Stimulated activated CD8-positive, alpha-beta memory T cell treated with anti-CD3 and anti-CD28 coated beads, Interleukin-7, amount 100 ng/mL, for 4 hours (primary cell): ENCODE measurements at regions not wholly inside any gene's neighbourhood (a gene's known extent, or its start where the extent isn't known, plus 50 kb on each side); places are given as distances from the start of the nearest gene placed in this dataset.
"Not testable (repeated sequence)": the region's sequence is repeated elsewhere in the genome, so short reads cannot be mapped to it uniquely, and the experiment has no call there.

ENCODE experiments used
- DNase-seq, 2 donors: peaks; one replicate each; pipeline ENCODE4 v3.0.0-alpha.2; 2020; ENCODE audit warnings: low read depth in 2 of 2

DNA sequence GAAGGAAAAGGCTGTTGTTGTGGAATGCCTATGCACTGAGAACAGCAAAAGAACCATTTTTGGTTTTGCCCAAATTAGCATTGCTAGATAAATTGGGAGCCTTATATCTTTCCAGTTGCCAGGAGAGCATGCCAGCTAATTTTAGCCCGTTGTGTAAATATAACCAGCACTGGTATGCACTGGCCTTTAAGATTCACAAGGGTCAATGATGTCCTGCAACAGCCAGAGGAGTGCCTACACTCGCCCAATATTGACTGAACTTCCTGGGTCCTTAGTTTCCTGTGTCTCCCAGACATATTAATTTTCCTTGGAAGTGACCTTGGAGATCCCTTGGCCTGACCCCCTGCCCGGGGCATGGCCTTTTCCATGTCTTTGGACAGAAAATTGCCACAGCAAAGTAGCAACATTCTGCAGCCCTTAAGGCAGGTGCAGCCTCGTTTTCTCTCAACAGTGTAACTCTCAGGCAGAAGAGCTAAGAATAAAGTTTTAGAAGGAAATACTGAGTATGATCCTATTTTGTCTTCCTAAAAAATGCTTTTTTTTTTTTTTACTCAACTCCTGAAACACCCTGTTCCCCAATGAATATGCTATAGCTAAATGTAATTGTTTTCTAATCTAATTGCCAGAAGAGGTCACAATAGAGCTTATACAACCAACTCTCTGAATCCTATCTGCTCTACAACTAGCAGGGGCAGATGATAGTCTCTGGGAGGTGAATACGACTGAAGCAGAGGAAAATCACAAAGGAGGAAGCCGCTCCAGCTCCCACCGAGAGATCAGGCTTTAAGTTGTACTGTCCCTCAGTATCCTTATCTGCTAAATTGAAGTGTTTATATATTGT lies 131.9 kb upstream of the PCGF5 start:
- no peak for DNase-seq

DNA sequence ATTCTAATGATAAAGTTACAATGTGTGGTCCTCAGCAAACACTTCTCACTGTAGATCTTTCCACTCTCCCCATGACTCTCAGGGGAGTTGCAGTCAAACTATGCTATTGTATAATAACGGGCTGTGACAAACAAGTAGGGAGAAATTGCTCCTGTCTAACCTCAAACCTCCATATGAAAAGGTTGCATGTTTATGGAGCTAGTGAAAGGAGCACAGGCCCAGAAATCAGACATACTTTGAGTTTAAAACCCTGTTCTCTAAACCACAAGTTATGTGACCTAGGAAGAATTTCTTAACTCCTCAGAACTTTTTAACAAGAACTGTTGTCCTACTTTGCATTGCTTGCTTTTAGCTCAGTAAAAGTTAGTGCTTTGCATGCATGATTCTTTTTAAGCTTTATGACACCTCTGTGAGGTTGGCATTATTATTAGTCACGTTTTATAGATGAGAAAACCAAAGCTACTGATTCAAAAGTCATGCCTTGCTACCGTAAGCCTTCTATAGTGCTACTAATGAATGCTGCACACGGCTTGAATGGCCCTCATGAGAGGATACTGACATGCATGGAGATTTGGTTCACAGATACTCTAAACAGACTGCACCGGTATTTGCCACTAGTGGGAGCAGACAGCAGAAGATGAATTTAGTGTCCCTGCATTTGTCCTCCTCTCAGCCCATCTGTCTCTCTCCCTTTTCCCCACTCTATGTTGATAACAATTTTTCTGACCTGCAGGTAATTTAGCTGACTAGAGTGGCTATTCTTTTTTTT lies 129.5 kb upstream of the PCGF5 start:
- no peak for DNase-seq

DNA sequence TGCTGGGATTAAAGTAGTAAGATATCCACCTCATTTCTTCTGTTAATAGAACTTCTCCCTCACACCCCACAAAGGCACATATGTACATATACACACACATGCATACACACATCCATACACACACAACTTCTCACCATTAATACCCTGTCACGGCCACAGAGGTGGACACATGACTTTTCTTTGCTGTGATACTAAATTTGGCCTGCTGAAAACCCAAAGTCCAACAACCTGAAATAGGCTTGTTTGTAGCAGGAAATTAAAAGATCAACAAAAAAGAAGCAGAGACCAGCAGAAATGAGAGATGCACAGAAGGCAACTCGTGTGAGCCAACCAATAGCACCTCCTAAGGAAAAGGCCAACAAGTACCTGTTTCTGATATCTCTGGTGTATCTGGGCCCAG lies 128.7 kb upstream of the PCGF5 start:
- DNase-seq: no peak

DNA sequence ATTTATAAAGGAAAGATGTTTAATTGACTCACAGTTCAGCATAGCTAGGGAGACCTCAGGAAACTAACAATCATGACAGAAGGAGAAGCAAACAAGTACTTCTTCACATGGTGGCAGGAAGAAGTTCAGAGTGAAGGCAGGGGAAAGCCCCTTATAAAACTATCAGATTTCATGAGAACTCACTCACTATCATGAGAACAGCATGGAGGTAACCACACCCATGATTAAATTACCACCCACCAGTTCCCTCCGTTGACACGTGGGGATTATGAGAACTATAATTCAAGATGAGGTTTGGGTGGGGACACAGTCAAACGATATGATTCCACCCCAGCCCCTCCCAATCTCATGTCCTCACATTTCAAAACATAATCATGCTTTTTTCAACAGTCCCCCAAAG lies 124.2 kb upstream of the PCGF5 start:
- DNase-seq: no peak

DNA sequence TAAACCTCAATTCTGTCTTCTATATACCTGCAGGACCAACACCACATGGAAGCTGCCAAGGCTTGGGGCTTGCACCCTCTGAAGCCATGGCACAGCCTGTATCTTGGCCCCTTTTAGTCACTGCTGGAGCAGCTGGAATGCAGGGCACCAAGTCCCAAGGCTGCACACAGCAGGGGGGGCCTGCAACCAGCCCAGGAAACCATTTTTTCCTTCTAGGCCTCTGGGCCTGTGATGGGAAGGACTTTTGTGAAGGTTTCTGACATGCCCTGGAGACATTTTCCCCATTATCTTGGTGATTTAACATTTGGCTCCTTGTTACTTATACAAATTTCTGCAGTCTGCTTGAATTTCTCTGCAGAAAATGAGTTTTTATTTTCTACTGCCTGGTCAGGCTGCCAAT lies 123.2 kb upstream of the PCGF5 start:
- DNase-seq: no peak

DNA sequence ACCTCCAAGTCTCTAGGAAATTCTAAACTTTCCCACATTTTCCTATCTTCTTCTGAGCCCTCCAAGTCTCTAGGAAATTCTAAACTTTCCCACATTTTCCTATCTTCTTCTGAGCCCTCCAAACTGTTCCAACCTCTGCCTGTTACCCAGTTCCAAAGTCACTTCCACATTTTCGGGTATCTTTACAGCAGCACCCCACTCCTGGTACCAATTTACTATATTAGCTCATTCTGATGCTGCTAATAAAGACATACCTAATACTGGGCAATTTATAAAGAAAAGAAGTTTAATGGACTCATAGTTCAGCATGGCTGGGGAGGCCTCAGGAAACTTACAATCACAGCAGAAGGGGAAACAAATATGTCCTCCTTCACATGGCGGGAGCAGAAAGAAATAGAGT lies 122.4 kb upstream of the PCGF5 start:
- not testable (repeated sequence) for DNase-seq

DNA sequence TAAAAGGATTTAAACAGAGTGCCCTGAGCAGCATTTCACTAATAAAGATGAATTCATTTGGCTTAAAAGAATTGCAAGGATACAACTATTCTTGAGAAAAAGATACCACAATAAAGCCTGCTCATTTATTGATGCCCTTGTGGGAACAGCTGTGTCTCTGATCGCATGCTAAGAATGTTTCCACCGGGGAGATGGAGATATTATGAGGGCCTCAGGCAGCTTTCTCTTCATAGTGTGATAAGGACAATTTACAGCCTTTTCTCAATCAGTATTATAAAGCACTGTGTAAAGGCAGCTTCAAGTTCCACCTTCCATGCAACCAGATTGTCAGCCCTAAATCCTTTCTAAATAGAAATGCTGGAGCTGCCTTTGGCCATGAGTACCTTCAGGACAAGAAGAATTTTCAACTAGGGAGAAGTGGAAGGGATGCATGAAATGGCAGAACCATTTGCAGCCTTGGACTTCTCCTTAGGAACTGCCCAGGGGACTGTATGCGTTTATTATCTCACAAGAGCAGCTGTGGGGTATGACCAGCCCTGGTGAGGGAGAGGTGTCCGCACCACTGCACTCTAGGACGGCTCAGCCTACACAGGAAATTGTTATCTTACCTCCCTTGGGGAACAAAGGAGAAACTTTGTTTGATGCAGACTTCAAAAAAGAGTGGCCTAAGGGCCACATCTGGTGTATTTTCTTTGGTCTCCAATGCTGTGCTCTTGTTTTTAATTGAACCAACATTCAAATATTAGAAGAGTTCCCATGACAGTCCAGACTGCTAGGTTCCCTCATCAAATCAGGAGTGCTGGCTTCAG lies 116.9 kb upstream of the PCGF5 start:
- no peak for DNase-seq

DNA sequence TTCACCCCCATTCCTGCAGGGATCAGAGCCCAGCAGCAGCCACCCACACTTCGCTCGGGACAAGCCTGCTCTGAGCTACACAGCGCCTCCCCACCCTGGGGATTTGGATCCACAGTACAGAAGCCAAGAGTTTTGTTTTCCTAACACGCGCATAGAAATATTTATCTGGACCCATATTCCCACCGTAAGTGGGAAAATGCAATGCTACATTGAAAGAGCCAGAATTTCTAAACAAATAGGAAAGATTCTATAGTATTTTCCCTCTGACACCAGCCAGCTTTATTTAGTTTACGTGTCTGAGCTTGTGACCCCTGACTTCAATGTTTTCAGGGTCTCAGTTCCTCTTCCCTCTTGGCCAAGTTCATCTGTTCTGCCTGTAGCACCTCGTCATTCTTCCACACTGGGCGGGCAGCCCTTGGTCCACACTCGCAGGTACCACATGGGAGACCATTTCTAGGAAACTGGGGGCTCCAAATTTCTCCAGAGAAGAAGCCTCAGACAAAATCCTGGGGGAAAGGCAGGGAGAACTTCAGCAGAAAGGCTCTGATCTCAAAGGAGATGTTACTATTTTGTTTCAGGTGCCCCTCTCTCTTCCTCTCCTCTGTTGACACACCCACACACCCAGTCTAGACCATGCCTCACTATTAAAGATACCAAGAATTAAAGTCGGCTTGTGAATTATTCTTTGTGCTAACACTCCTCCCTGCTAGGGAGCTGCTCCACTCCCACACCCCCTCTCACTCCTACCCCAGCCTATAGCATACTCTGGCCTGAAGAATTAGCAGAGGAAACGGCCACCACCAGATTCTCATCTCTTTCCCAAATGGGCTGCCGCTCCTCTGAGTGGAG lies 116.0 kb upstream of the PCGF5 start:
- no peak for DNase-seq

DNA sequence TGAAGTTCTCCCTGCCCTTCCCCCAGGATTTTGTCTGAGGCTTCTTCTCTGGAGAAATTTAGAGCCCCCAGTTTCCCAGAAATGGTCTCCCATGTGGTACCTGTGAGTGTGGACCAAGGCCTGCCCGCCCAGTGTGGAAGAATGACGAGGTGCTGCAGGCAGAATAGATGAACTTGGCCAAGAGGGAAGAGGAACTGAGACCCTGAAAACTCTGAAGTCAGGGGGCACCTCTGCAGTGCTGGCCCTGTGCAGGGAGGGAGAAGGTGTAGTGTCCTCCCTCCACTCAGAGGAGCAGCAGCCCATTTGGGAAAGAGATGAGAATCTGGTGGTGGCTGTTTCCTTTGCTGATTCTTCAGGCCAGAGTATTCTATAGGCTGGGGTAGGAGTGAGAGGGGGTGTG lies 115.2 kb upstream of the PCGF5 start:
- DNase-seq: no peak

DNA sequence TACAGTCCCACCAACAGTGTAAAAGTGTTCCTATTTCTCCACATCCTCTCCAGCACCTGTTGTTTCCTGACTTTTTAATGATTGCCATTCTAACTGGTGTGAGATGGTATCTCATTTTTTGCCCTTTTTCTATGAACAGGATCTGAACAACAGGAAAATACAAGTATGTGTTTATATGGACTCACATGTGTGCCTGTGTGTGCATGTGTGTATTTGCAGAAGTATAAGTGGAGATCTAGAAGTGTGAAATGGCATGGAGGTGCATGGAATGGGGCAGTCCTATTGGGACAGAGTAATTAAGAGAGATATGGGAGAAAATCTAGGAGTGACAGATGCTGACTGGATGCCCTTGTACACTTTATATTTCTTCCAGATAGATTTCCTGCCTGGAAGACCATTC lies 111.6 kb upstream of the PCGF5 start:
- DNase-seq: no peak

DNA sequence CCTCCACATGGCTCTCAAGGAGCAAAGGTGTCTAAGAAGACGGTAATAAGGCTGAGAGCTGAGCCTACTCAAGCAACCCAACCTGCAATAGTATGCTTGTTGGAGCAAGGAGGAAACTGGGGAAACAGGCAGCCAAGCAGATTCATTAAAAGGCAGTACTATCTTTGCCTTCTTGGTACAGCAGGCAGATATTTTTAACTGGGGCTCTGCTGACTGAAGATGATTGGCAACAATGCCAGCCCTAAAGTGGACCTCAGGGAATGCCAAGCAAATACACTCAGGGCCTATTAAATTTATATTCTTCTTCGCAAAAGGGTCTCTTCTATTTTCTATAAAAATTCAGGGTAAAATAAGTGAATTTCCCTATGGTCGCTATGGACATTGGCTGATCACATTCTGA lies 109.4 kb upstream of the PCGF5 start:
- DNase-seq: no peak

DNA sequence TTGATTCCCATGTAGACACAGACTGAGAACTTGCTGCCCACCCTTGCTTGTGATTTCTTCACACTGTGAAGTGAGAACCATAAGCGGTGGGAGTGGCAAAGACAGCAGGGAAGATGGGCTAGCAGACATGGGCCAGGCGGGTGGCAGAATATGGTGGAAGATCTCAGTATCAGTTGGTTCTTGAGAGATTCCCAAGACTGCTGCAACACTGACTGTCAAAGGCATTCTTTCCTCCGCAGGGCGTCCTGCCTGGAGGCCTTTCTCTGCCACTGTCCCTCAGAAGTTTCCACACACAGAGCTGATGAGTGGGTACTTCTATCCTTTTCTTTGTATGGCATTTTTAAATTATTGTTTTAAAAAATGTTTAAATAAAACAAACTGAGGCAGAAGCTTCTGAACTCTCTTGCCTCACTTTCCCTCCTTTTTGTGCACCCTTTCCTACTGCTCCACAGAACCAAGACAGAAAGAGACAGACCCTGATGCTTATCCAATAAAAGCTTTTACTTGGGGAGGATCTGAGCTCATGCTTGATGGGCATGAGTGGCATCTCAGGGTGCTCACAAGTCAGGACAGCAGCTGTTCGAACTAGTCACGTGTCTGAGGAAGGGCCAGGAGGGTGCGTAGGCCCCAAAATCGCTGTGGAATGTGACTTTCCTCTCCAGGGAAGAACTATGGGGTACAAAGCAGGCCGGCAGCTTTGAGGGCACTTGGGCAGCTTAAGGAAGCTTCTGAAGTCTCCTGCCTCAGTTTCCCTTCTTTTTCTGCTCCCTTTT lies 104.7 kb upstream of the PCGF5 start:
- no peak for DNase-seq

DNA sequence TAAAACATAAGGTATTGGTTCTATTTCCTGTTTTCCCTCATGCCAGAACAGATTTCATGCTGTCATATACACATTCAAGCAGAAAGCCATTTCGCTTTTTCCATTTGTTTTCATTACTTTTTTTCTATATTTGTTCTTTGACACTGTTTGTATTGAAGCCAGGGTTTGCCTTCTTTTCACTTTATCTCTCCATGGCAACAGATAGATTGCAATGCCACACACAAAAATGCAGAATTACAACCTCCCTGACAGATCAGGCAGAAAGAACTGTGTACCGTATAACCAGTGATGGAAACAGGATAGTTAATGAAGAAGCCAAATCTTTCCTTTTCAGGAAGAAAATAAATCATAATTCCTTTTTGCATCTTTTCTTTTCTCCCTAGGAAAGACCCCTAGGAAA lies 103.0 kb upstream of the PCGF5 start:
- no peak for DNase-seq

DNA sequence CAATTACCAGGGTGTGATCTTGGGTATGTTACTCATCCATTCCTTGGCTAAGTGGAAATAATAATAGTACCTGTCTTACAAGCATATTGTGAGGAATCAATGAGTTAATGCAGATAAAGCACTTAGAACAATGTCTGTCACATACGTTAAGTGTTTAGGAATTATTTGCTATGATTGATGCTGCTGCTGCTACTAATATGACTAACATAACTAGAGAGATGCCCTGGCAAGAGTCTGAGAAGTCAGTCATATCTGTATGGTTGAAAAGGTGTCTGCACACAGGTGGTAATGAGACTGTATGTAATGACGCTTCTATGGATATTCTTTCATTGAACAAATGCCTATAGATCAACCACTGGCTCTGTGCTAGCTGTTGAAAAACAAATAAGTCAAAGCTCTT lies 100.1 kb upstream of the PCGF5 start:
- no peak for DNase-seq

DNA sequence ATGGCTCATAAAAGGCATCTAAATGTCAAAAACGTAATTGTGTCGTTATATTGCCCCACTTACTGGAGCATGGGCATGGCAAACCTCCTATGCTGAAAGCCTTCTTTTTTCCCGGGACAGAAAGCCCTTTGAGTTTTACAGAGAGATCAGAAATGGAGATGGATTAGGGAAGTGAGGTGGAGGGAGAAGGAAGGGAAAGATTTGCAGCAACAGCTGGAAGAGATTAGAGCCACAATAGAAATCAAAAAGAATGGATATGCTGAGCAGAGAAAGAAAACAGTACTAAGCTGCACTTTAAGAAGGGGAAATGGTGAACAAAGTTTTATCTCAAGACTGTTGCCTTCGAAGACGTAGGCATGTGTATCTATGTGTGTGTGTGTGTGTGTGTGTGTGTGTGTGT lies 97.2 kb upstream of the PCGF5 start:
- DNase-seq: no peak

DNA sequence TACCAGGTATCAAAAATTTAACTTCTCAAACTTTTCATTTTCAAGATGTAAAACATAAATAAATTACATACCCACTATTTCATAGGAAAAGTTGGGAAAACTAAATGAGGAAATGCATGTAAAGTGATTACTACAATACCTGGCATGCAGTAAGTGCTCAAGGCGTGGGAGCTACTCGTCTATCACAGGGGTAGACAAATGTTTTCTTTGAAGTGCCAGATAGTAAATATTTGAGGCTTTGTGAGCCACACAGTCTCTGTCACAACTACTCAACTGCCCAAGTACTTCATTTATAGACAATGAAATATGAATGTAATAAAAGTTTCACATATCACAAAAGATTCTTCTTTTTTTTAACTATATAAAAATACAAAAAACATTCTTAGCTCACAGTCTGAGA lies 96.4 kb upstream of the PCGF5 start:
- no peak for DNase-seq

DNA sequence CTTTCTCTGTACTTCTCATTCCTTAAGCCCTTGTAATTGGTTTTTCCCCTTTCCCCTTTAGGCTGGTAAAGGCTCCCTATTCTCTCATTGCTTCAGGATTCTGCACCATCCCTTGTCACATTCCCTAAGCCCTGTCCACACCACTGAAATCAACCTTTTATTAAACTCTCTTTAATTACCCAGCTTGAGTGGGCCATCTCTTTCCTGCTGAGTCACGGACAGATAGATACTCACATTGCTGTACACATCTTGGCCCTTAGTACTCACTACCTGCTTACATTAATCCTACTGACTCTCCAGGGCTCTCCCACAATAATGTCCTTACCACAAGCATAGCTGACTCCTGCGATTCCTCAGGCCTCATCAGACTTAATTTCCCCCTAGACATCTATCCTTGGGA lies 94.0 kb upstream of the PCGF5 start:
- no peak for DNase-seq

DNA sequence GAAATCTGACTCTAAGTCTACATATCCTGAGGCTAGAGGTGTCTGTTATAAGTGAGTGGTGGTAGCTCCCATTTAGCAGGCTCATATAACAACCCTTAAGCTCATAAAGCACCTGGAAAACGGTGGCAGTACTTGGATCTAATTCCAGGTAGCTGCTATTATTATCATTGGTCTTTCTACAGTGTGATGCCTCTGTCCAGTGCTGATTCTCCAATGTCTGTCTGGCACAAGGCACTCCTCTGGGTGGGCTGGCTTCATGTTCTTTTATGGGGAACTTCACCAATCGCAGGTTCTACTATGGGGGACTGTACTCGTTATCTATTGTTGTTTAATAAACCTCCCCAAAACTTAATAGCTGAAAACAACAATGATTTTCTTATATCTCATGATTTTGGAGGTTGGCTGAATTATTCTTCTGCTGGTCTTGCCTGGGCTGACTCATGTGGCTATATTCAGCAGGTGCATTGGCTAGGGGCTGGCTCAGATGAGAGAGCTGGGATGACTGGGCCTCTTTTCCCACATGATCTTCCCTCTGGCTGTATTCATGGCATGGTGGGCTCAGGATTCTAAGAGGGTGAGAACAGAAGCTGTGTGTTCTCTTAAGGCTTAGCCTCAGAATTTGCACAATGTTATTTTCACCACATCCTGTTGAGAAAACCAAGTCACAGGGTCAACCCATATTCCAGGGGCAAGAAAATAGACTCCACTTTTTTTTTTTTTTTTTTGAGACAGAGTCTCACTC lies 93.0 kb upstream of the PCGF5 start:
- DNase-seq: no peak

DNA sequence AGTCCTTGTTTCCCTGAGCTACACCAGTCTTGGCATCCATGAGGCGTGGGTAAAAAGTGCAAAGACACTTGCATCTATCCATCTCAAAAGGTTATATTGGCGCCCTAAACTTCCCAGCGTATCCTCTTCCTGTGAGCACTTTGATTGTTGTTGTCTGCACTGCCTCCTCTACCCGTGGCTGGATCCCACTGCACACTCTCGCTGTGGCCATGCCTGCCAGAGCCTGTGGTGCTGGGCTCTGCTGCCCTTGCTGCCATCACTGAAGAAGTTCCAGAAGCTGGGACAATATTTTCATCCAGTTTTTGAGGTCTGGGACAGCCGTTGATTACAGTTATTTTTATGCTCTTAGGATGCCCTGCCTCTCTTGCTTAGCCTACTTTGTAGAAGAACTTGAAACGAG lies 85.3 kb upstream of the PCGF5 start:
- no peak for DNase-seq

DNA sequence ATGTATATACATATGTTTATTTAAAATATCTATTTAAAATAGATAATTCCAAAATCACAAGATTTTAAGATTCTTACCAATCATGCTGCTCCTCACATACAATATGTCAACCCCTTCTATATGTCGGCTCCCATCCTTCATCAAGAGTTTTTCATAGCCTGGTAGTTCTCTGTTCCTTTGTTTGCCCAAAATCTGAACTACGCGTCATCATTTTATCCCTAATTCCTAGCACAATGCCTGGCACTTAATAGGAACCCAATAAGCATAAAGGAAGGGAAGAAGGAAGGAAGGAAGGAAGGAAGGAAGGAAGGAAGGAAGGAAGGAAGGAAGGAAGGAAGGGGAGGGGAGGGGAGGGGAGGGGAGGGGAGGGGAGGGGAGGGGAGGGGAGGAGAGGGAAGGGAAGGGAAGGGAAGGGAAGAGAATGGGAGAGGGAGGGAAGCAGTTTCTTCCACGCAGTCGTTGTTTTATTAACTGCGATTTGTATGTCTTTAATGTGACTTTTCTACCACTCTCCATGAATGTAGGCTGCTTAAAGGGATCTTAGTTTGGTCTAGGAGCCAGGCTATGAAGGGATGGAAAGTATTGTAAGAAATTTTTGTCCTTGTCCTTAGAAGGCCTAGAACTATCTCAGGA lies 83.3 kb upstream of the PCGF5 start:
- DNase-seq: no peak
